Stimulated activated CD4-positive, alpha-beta T cell treated with anti-CD3 and anti-CD28 coated beads, Interleukin-1b, Interleukin-23, amount 100 ng/mL, for 4 hours (primary cell): ENCODE measurements at regions not wholly inside any gene's neighbourhood (a gene's known extent, or its start where the extent isn't known, plus 50 kb on each side); places are given as distances from the start of the nearest gene placed in this dataset.

Source experiments
- DNase-seq, 2 donors: peaks; one replicate each; pipeline ENCODE4 v3.0.0-alpha.2; 2020; ENCODE audit warnings: low read depth in 2 of 2

DNA sequence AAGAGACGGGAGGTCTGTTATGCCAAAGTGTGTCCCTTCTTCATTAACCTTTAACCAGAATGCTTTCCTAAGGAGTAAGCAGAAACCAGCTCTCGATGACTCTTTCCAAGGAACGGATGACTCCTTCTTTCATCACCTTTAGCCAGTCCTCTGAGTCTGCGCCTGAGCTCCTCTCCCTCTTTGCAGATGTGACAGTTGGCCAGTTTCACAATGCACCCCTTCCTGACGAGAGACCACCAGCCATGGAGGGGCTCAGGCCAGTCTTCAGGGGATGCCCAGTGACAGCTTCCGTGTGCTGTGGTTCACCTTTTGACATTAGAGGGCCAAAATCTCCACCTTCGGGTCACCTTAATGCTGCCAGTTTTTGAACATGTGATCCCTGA is 826.1 kb downstream of the TBC1D22A start:
- DNase-seq, result no peak

DNA sequence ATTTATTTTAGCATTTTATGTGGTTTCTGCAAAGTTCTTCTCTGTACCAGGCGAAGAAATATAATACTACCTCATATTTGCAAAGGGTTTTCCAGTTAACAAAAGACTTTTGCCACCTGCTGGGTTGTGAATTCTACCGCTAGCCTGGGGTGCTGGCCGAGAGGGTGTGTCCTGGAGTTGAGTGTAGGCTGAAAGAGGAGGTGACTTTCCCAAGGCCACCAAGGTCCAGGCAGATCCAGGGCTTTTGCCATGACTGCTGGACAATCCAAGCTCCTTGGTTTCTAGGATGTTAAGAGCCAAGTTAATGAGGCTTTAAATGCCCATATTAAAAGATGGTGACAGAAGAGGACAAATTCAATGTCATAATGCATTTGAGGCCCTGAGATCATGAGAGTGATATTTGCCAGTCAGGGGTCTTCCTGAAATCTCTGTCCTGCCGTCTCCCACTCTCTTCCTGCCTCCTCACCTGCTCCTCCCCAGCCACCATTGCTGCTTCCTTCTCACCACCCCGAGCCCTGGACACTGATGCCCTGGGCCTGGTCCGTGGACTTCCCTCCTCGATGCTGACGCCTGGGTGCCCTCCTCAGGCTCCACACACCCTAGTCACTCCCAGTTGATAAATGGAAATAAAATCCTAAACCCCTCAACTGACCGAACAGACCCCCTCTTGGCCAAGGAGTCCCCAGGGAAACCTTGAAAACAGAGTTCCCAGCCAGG is 825.6 kb downstream of the TBC1D22A start:
- no peak for DNase-seq

DNA sequence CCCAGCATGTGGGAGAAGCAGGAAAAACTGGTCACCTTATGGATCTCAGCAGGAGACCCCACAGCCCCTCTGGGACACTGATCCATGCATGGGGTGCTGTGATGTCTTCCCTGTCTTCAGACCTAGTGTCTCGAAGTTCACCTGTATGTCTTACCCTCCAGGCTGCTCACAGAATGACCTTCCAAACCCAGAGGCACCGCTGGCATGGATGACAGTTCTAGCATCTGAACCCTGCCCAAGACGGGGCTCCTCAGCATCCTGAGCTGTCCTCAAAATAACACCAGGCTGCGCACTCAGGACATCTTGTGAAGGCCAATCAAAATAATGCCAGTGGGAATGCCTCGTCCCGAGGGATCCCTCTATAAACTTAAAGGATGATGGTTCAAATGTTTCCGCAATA is 824.9 kb downstream of the TBC1D22A start:
- no peak for DNase-seq

DNA sequence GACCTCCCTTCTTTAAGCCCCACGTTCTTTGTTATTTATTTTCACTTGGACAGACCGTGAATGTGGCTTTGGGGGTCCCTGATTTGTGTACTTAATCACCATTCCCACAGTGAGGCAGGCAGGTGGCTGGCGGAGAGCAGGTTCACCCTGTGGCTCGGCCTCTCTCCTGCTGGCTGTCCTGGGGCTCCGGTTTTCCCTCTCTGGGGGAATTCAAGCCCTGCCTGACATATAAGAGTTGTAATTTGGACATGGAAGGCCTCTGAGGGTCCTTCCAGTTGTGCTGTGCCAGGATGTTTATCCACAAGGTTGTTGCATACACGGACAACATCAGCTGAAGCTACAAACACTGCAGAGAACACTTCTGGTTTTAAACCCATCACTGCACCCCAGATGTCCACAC is 824.5 kb downstream of the TBC1D22A start:
- no peak for DNase-seq

DNA sequence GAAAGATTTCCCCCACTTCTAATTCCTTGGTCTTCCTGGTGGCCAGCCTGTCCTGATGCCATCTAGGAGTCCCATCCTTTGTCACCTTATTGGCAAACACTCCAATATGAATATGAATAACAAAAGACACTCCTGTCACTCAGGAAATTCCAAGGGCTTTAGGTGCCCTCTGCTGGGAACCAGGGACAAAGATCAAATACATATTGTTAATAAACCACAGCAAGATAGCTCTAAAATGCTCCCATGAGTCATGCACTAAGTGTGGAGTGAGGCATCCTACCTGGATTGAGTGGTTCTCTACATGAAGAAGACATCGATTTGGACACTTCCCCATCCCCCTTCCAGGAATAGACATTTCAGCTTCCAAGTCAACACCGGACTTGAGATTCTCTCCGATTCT is 823.6 kb downstream of the TBC1D22A start:
- no peak for DNase-seq

DNA sequence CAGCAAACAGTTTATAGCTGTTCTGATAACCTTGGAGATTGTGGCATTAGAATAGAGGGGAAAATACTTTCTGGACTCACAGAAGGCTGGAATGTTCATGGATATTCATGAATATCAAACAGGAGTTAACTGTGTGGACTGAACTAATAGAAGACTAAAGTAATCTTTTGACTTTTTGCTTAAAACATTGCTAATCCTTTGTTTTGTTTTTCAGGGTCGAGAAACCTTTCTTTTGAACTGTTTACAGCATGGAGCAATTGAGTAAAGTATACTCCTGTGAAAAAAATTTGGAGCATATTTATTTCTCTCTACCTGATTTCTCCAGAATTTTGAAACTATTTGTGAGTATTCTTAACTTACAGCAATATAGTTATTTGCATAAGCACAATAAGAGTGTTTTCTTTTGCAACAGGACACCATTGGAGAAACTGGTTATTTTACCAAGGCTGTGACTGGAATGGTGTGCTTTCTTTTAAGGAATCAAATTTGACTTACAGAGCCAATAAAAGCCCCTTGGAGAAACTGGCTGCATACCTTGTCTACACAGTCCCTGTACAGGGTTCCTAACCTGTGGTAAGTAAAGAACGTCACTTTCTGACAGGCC is 821.6 kb downstream of the TBC1D22A start:
- no peak for DNase-seq

DNA sequence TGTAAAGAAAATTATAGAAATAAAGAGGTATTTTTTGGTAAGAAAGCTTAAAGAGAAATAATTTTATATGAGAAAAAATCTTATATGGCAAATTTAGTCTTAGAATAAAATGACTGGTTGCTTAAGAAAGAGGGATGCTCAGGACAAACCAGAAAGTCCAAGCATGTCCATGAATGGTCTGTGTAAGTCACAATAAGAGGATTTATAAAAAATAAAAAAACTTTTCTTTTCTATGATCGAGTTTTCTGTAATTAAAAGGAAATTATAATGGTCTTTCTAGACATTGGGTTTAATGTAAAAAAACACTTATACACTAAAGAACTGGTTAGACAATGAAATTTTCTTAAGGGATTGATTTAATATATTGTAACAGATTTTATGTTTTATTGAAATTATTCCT is 819.6 kb downstream of the TBC1D22A start:
- no peak for DNase-seq

DNA sequence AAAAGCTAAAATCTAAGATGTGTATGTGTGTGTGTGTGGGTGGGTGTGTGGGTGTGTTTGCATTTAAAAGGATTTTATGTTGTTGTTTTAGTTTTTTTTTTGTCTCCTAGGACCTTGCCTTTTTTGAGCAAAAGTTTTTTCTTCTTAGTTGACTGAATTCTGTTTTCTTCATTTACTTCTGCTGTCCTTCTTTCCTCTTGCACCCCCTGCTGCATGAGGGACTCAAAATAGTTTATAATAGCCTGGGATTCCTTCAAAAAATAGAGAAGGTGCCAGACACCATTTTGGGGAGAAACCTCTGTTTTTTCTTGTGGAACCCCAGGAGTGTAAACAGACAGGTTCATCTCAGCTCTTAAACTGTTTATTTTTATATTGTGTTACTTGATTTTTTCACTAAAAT is 817.7 kb downstream of the TBC1D22A start:
- DNase-seq, result peak in 1 of 2 donors; percentile 2

DNA sequence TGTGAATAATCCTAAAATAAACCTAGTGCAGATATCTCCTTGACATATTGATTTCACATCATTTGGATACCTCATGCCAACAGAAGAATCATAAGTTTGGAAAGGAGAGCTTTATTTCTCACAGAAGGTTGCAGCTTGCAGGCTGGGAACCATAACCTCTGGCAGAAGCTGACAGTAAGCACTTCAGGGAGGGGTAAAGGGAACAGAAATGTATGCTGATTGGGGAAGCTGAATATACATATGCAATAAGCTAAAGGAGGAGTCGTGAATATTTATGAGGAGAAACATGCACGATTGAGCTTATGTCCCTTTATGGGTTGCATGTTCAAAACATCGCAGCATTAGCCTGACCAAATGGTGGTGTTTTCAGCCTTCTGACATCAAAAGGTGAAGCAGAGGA is 814.5 kb downstream of the TBC1D22A start:
- no peak for DNase-seq

DNA sequence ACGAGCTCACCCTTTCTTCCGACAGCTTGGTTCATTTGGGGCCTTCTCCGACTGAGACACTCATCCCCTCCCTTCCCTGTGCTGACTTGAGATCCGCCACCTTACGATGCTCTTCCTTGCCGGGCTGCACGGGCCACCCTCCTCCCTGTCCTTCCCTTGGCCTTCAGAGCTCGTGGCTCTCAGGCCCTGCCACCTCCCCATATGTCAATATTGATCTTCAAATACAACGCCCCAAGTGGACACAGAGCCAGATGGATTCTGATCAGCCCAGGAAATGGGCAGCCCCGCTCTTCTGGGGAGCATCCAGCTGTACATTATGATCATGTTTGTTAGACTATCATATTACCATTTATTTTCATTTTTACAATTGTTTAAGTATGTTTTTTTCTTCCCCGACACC is 812.8 kb downstream of the TBC1D22A start:
- no peak for DNase-seq

DNA sequence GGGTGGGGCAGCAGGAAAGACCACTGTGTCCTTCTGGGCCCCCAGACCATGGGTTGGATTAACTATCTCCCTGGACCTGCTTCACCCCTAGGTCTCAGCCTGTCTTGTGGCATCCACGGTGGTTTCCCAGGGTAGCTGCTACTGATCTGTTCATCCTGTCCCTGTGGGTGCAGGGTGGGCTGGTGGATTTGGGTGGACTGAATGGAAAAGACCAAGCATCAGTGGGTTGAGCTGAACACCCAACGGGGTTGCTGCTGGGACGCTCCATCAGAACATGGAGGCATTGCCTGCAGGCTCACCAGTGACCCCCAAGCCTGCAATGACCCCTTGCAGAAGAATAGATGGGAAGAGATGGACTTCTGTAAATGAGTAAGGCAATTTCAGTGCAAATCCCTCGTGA is 812.1 kb downstream of the TBC1D22A start:
- DNase-seq, result no peak

DNA sequence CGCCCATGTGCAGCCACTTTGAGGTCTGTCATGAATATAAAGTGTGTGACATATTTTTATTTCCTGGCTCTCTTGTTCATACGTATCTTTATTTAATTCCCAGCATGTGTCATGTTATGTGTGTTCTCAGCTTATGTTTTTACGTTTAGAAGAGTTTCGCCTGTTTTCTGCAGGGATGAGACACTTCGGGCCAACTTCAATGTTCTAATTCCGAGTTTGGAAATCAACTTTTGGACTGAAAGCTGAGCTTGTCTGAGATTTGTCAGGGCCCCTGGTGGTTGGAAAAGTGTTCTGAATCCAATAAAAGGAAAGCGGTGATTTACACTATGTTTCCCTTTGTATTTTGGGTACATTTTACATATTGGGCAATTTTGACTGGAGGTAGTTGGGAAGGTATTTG is 810.7 kb downstream of the TBC1D22A start:
- DNase-seq, result no peak

DNA sequence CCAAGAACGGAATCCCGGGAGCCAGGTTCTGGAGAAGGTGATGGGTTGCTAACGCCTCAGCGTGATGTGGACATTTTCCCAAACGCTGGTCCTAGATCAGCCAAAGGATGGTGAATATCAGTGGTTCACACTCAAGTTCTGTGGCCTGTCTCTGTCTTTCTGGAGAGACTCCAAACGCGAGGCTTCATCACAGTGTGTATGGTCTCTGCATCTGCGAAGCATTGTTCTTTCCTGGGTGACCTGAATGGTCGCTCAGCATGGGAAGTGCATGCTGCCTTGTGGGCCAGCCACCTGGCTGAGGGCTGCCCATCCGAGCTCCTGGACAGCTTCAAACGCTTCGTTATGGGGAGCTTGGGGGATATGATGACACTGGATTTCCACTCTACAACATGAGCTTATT is 810.0 kb downstream of the TBC1D22A start:
- no peak for DNase-seq

DNA sequence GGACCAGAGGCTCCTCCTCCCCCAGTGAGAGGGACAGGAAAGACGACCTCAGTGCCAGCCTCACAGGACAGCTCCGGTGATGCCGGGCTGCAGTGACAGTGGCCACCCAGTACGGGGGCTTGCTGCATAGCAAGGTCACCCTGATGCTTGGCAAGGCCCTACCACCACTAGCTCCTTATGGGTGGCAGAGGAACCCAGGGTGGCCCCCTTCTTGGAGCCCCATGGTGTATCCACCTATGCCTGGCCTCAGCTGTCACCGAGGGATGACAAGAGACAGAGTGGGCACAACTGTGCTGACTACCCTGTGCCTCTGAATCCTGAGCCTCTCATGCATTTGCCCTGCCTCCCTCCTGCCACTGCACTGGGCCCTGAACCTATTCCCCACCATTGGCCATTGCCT is 809.2 kb downstream of the TBC1D22A start:
- DNase-seq, result no peak

DNA sequence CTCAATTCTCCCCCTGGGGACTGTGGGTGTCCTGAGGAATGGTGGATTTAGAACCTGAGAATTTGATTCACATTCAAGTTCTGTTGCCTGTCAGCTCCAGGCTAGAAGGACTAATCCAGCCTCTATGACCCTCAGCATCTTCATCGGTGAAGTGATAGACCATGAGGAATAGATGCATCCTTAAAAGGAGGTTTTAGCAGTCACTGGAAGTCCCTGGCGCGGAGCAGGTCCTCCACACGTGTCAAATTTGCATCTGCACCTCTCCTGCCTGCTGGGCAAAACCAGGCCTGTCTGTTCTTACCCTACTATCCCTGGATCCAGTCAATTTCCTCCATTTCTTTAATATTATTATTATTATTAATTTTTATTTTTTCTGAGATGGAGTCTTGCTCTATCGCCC is 808.4 kb downstream of the TBC1D22A start:
- no peak for DNase-seq

DNA sequence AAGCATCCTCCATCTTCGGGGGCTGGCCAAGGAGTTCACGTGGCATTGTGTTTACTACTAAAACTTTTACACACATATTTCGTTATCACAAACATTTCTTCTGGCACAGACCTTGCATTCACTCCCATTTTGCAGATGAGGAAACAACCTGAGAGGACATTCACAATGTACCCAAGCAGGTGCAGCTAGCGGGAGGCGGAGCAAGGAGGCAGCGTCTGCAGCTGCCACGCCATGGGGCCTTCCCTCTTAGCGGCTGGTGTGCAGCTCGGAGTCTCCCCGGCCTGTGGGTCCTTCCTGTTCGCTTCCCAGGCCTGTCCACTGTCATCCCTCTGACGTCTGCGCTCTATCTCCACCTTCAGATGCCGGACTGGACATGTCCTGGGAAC is 807.8 kb downstream of the TBC1D22A start:
- DNase-seq, result no peak

DNA sequence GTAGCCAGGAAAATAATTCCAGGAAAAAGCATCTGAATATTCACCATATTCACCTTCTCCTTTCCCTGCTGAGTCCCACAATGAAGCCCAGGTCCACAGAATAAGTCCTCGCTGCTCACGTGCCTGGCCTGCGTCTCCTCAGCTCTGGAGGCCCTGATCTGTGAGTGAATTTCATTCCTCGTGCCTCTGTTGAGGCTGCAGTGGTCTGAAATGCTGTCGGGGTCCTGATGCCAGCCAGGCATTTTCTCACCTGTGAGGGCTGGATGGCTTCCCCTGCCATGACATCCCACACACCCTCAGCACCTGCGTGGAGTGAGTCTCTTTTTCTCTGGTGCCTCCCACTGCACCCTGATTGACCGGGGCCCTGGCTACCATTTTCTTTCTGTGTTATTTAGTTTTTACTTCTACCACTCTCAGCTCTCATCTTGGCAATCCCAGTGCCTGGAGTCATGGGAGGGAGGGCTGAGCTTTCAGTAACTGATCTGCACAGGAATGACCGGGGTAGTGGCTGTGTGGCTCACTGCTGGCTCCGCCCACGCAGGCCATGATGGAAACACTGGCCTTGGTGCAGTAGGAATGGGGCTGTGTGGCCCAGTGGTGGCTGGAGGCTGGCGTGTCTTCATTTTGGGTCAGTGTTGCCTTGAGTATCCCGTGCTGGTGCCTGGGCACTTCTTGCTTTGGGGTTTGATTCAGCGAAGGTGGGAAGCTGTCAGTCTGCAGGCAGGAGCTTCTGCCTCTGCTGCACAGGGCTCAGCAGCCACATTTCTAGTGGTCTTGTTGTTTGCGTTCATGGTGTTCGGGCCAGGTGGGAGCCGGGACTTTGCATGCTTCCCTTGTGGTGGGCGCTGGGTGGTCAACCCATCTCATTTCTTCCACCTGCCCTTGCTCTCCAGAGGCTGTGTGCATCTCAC is 807.2 kb downstream of the TBC1D22A start:
- no peak for DNase-seq

DNA sequence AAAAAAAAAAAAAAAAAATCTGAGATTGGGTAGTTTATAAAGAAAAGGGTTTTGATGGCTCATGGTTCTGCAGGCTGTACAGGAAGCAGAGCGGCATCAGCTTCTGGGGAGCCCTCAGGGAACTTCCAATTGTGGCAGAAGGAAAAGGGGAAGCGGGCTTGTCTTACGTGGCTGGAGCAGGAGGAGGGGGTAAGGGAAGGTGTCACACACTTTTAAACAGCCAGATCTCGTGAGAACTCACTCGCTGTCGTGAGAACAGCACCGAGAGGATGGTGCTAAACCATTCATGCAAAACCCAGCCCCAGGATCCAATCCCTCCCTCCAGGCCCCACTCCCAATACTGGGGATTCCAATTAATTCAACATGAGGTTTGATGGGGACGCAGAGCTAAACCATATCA is 806.2 kb downstream of the TBC1D22A start:
- DNase-seq, result no peak

DNA sequence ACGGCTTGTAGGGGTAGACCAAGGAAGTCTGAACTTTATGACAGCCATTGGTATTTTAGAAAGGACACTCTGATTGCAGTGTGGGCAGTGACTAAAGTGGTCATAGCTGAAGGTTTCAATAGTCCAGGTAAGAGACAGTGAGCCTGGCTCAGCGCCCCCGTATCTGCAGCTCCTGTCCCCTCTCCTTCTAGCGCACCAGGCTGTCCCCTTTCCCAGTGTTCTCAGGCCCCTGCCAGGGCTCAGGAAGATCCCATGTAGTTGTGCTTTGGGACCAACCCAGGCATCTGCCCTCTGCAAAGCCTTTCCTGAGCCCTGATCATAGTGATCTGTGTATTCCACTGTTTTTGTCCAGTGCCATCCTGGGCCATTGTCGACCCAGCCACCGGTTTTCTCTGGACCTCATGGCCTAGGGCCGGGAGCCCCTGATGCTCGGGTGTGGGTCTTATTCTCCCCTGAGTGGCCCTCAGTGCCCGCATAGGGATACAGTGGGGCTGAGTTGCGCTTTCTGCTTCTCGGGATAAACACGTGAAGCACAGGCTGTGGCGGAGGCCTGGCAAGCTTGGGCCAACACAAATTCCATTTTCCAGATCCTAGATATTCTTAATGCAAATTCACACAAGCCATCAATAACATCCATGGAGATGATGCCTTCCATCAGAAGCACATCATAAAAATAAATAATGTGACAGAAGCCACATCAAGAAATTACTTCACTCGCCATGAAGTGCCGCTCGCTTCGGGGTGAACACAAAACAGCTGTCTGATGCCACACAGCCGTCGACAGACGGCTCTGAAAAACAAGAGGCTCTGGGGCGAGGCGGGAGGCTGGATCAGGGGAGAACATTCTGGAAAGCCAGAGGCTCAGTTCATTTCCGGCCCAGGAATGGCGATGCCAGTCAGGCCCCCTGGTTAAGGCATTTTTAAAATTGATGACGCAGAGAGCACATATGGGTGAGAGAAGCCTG is 805.0 kb downstream of the TBC1D22A start:
- DNase-seq, result no peak

DNA sequence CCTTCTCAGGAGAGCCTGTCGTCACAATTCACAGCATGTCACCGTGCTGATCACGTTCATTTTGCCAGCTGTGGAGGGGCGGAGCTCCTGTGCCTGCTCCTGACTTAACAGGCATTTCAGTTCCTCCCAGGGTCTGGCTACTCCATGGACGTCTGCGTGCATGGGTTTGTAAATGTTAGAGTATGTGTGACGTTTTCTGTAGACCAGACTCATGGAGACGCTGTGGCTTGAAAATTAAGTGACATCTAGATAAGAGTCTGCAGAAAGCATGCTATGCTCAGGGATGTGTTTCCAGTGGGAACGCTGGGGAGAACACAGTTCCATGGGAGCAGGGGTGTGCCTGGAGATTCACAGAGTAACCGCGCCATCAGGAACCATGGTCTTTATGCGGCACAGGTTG is 804.0 kb downstream of the TBC1D22A start:
- DNase-seq, result no peak

DNA sequence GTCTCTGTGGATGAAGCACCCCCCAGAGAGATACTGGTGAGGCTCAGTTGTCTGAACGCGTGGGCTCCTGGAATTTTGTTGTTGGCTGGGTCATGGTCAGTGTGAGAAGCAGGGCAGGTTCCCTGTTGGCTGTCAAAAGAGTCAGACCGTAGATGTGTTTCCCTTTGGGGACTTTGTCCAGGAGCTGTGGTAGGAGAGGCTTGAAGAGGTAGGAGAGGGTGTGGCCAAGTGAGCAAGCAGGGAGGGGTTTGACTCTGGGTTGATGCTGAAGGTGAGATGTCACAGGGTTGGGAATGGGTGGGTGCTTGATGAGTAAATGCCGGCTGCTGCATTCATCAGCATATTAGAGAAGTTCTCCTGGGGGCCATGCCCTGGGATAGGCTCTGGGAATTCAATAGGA is 803.2 kb downstream of the TBC1D22A start:
- DNase-seq, result no peak
